B cell (primary cell): ENCODE measurements at regions not wholly inside any gene's neighbourhood (a gene's known extent, or its start where the extent isn't known, plus 50 kb on each side); places are given as distances from the start of the nearest gene placed in this dataset.

ENCODE experiments used
- ATAC-seq: fragments of 200-7000 bp; cut with Tn5 transposase; one replicate; pipeline ENCODE4 v1.10.0; 2021; ENCODE audit warnings: low read depth, mild to moderate bottlenecking, moderate number of reproducible peaks, moderate library complexity
- CTCF ChIA-PET: fragments of 350-600 bp; sonication (Branson Sonifier 250); formaldehyde crosslinking; loops from one replicate; lab custom pipeline; 2021; ENCODE audit warnings: antibody characterized with exemption, inconsistent platforms; lab: Charles Lee
- POLR2A ChIA-PET: fragments of 350-600 bp; sonication (Branson Sonifier 250); formaldehyde crosslinking; loops from one replicate; lab custom pipeline; 2021; ENCODE audit warnings: antibody characterized with exemption; lab: Charles Lee
- DNase-seq: peaks from one replicate; pipeline ENCODE4 v3.0.0; 2013
- H2AFZ ChIP-seq: 2 replicates; pipeline ENCODE4 v1.6.1; 2012; ENCODE audit warnings: mild to moderate bottlenecking, low read depth, low read length; ENCODE audit not compliant: insufficient read depth, poor library complexity, severe bottlenecking
- H3K27ac ChIP-seq, 2 donors: 1 replicate in 1 of 2; 2 replicates in 1 of 2; pipeline ENCODE4 v1.5.1; 2012 to 2013; ENCODE audit warnings: low read length in 2 of 2, mild to moderate bottlenecking in 2 of 2, moderate library complexity in 1 of 2
- H3K27me3 ChIP-seq, 4 experiments: fragments of 200-600 bp in 1 of 4; sonication (generic) in 1 of 4; replicated peaks in 1 of 4; 1 replicate in 2 of 4; 2 replicates in 2 of 4; pipeline versions ENCODE4 v1.6.1 to v1.7.0; 2013 to 2016; ENCODE audit warnings: low read length in 3 of 4, mild to moderate bottlenecking in 2 of 4, mixed read lengths in 1 of 4, moderate library complexity in 1 of 4; ENCODE audit not compliant: insufficient read depth in 4 of 4, control insufficient read depth in 3 of 4; ENCODE audit errors: control extremely low read depth in 1 of 4
- H3K36me3 ChIP-seq, 2 experiments: replicated peaks in 1 of 2; 1 replicate in 1 of 2; 2 replicates in 1 of 2; pipeline versions ENCODE4 v1.6.1 to v1.7.1; 2013; ENCODE audit warnings: low read length in 1 of 2; ENCODE audit not compliant: insufficient read depth in 2 of 2, control insufficient read depth in 1 of 2; ENCODE audit errors: control extremely low read depth in 1 of 2, extremely low read depth in 1 of 2
- H3K4me1 ChIP-seq, 2 donors: fragments of 200-600 bp in 1 of 2; sonication (generic) in 1 of 2; 1 replicate in 1 of 2; 2 replicates in 1 of 2; pipeline versions ENCODE4 v1.5.1 to v1.6.1; 2013 to 2017; ENCODE audit warnings: low read length in 2 of 2; ENCODE audit not compliant: control insufficient read depth in 2 of 2, insufficient read depth in 2 of 2
- H3K4me2 ChIP-seq: replicated peaks from 2 replicates; pipeline ENCODE3; 2012; ENCODE audit warnings: mild to moderate bottlenecking, low read depth, low read length; ENCODE audit not compliant: poor library complexity, severe bottlenecking
- H3K4me3 ChIP-seq, 5 experiments: fragments of 200-600 bp in 1 of 5; sonication (generic) in 1 of 5; 1 replicate in 3 of 5; 2 replicates in 2 of 5; pipeline versions ENCODE4 v1.5.1 to v1.7.0; 2011 to 2016; ENCODE audit warnings: low read length in 4 of 5, mild to moderate bottlenecking in 4 of 5, low read depth in 2 of 5, control low read depth in 1 of 5, moderate library complexity in 1 of 5; ENCODE audit not compliant: insufficient read depth in 1 of 5; ENCODE audit errors: control extremely low read depth in 1 of 5, extremely low read depth in 1 of 5
- H3K79me2 ChIP-seq: fragments of 200-600 bp; sonication (generic); one replicate; pipeline ENCODE4 v1.6.0; 2016; ENCODE audit warnings: low read length; ENCODE audit not compliant: control insufficient read depth, insufficient read depth
- H3K9ac ChIP-seq: fragments of 200-600 bp; sonication (generic); 2 replicates; pipeline ENCODE4 v1.6.1; 2017; ENCODE audit warnings: mild to moderate bottlenecking, low read length, moderate library complexity
- H3K9me3 ChIP-seq, 3 donors: one replicate each; pipeline versions ENCODE4 v1.6.1 to v1.7.1; 2013; ENCODE audit warnings: low read length in 2 of 3; ENCODE audit not compliant: control insufficient read depth in 2 of 3, insufficient read depth in 1 of 3; ENCODE audit errors: control extremely low read depth in 1 of 3
- H4K20me1 ChIP-seq: 2 replicates; pipeline ENCODE4 v1.6.0; 2012; ENCODE audit warnings: mild to moderate bottlenecking, low read length; ENCODE audit not compliant: insufficient read depth, control insufficient read depth, poor library complexity, severe bottlenecking
- H3K27ac Mint-ChIP-seq: one replicate; pipeline ENCODE4 v1.8.0; 2021; ENCODE audit warnings: mixed read lengths
- H3K27me3 Mint-ChIP-seq: one replicate; pipeline ENCODE4 v1.8.0; 2021; ENCODE audit warnings: mixed read lengths
- H3K4me1 Mint-ChIP-seq: one replicate; pipeline ENCODE4 v1.8.0; 2021; ENCODE audit warnings: mixed read lengths
- H3K4me3 Mint-ChIP-seq: one replicate; pipeline ENCODE4 v1.8.0; 2021; ENCODE audit warnings: mixed read lengths
- H3K9me3 Mint-ChIP-seq: one replicate; pipeline ENCODE4 v1.8.0; 2022; ENCODE audit warnings: mixed read lengths; ENCODE audit not compliant: insufficient read depth
- EZH2 ChIP-seq: IDR thresholded peaks from 2 replicates; pipeline ENCODE4 v1.6.1; 2012; ENCODE audit warnings: borderline replicate concordance, low read depth, mild to moderate bottlenecking, moderate library complexity, low read length; ENCODE audit not compliant: insufficient read depth, poor library complexity, severe bottlenecking
- WGBS: methylation state at CpG from one replicate; pipeline ENCODE4 v1.1.5; 2013; ENCODE audit warnings: missing lambda C conversion rate; ENCODE audit not compliant: insufficient coverage; 5-methylcytosine and 5-hydroxymethylcytosine counted together
- intact Hi-C: fragments of 100-400 bp; cut with micrococcal nuclease; formaldehyde crosslinking; loops from one replicate; pipeline ENCODE4 v1.10.0; 2022
- TF ChIP-seq, protein P1 (sequence below): fragments of 200-600 bp; IDR thresholded peaks from one replicate; pipeline ENCODE4 v1.8.0; 2022; ENCODE audit warnings: antibody characterized with exemption, mild to moderate bottlenecking

DNA sequence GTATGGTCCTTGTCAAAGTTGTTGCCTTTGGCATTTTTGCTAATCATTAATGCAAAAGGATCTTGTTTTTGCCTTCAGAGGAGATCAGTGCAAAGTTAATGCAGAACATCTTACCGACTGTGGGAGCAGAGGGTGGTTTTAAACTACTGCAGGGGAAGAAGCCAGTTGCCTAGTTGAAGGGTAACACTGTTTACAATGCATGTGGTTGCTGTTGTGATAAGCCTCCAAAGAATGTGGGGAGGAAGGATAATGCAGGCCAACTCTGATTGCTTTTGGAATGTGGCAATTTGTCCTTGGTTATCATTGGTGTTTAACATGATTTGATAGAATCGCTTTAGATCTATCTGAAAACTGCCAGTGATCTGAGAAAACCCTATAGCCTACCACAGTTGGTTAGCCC, 204.3 kb upstream of the TLL1 start:
- Histone ChIP-seq H3K9me3 (no peaks in the 10 kb centered on the region), H3K4me2 (no peak overlapping the region), H3K79me2 (no peaks in the 10 kb centered on the region), H3K9ac (no peak overlapping the region), H4K20me1 (no peaks in the 10 kb centered on the region), H3K27ac (no peak overlapping the region), H2AFZ (no peak overlapping the region), H3K36me3 (no peaks in the 10 kb centered on the region), H3K27me3 (no peaks in the 10 kb centered on the region), H3K4me3 (no peak overlapping the region), H3K4me1 (no peaks in the 10 kb centered on the region)
- Mint-ChIP-seq H3K9me3 (no peaks in the 10 kb centered on the region), H3K27me3 (no peaks in the 10 kb centered on the region), H3K27ac (no peak overlapping the region), H3K4me3 (no peak overlapping the region), H3K4me1 (no peaks in the 10 kb centered on the region)
- TF ChIP-seq EZH2, result no peak
- TF ChIP-seq, protein P1, sequence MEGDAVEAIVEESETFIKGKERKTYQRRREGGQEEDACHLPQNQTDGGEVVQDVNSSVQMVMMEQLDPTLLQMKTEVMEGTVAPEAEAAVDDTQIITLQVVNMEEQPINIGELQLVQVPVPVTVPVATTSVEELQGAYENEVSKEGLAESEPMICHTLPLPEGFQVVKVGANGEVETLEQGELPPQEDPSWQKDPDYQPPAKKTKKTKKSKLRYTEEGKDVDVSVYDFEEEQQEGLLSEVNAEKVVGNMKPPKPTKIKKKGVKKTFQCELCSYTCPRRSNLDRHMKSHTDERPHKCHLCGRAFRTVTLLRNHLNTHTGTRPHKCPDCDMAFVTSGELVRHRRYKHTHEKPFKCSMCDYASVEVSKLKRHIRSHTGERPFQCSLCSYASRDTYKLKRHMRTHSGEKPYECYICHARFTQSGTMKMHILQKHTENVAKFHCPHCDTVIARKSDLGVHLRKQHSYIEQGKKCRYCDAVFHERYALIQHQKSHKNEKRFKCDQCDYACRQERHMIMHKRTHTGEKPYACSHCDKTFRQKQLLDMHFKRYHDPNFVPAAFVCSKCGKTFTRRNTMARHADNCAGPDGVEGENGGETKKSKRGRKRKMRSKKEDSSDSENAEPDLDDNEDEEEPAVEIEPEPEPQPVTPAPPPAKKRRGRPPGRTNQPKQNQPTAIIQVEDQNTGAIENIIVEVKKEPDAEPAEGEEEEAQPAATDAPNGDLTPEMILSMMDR, result no peak
- ChIA-PET POLR2A (no interaction called here), CTCF (no interaction called here)
- intact Hi-C loops, result no loop called here
- no peak for ATAC-seq
- no peak for DNase-seq
- WGBS, result 94% methylated on average over 1 of the region's 2 CpGs

DNA sequence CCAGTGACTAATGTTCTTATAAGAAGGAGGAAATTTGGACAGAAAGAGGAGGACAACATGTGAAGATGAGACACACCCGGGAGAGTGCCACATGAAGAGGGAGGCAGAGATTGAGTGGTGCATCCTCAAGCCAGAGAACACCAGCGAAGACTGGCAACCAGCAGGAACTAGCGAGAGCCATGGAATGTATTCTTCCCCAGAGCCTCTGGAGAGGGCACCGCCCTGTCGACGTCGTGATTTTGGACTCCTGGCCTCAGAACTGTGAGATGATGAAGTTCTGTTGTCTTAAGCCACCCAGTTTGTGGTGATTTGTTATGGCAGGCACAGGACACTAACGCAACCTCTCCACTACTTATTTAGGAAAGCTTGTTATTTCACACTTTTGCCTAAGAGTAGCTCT, 196.0 kb upstream of the TLL1 start:
- Histone ChIP-seq H2AFZ (no peak overlapping the region), H3K27me3 (no peaks in the 10 kb centered on the region), H3K4me1 (no peaks in the 10 kb centered on the region), H3K4me2 (no peak overlapping the region), H3K36me3 (no peaks in the 10 kb centered on the region), H3K27ac (no peak overlapping the region), H3K9me3 (no peaks in the 10 kb centered on the region), H3K79me2 (no peaks in the 10 kb centered on the region), H3K9ac (no peak overlapping the region), H4K20me1 (no peaks in the 10 kb centered on the region), H3K4me3 (no peak overlapping the region)
- intact Hi-C loops, result no loop called here
- no peaks in the 10 kb centered on the region for H3K4me1 Mint-ChIP-seq
- ChIA-PET POLR2A (no interaction called here), CTCF (no interaction called here)
- TF ChIP-seq EZH2, result no peak
- TF ChIP-seq, protein P1, result no peak
- 79% methylated on average over 7 of the region's 8 CpGs for WGBS
- H3K9me3 Mint-ChIP-seq, result no peaks in the 10 kb centered on the region
- H3K27me3 Mint-ChIP-seq, result no peaks in the 10 kb centered on the region
- no peak overlapping the region for H3K4me3 Mint-ChIP-seq
- H3K27ac Mint-ChIP-seq, result no peak overlapping the region
- ATAC-seq (no peak), DNase-seq (no peak)
